ENCODE measurements at regions not wholly inside any gene's neighbourhood (a gene's known extent, or its start where the extent isn't known, plus 50 kb on each side); places are given as distances from the start of the nearest gene placed in this dataset.
"Not testable (repeated sequence)": the region's sequence is repeated elsewhere in the genome, so short reads cannot be mapped to it uniquely, and the experiment has no call there.

- DNase-seq = peak; percentile 22
Observed at GRCh38 chr19:28169168-28169887, 1043.6 kb downstream of the UQCRFS1 start.

DNA sequence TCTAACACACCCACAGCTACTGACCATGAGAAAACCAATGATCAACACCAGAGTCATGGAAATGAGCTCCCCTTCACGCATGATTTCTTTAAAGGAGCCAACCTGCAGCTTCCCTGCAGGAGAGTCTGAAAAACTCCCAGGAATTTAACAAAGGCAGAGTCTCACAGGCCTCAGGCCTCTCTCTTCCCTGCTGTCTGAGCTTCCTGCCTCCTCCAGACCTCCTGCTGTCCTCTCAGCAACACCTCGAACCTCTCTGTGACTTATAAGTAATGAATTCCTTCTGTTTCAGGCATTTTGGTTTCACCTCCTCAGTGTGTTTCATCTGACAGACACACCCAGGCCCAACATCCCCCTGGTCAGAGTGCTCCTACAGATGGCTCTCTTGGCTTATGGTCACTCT lies 1044.4 kb downstream of the UQCRFS1 start:
- DNase-seq = no peak

- no peak for DNase-seq
Observed at GRCh38 chr19:28166025-28166424, 1046.9 kb downstream of the UQCRFS1 start.

GRCh38 chr19:28164214-28164613 lies 1048.7 kb downstream of the UQCRFS1 start:
- DNase-seq = no peak

GRCh38 chr19:28159065-28159464 lies 1053.9 kb downstream of the UQCRFS1 start:
- no peak for DNase-seq

DNA sequence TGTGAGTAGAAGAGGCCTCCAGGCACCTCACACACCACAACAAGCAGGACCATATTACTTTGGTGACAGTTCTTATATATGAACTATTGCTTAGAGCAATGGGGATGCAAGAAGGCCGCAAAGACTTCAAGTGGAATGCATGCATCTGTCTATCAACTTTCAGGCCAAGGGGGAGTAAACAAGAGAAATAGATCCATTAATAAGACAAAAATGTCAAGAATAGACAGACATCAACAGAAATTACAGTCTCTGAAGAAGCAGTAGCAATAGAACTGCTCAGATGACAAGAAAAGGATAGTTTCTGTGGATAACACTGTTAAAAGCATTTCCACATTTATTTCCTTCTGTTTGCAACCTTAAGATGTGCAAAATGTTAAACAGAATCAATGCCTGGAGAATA lies 1057.7 kb downstream of the UQCRFS1 start:
- DNase-seq = no peak

- no peak for DNase-seq
Observed at GRCh38 chr19:28154077-28154476, 1058.9 kb downstream of the UQCRFS1 start.

GRCh38 chr19:28153123-28153522 lies 1059.8 kb downstream of the UQCRFS1 start:
- DNase-seq = no peak

- DNase-seq = no peak
Observed at GRCh38 chr19:28152195-28152594, 1060.8 kb downstream of the UQCRFS1 start.

- DNase-seq = no peak
Observed at GRCh38 chr19:28150129-28150528, 1062.8 kb downstream of the UQCRFS1 start.

- DNase-seq = no peak
Observed at GRCh38 chr19:28148554-28148953, 1064.4 kb downstream of the UQCRFS1 start.

GRCh38 chr19:28142258-28142657 lies 1070.7 kb downstream of the UQCRFS1 start:
- no peak for DNase-seq

DNA sequence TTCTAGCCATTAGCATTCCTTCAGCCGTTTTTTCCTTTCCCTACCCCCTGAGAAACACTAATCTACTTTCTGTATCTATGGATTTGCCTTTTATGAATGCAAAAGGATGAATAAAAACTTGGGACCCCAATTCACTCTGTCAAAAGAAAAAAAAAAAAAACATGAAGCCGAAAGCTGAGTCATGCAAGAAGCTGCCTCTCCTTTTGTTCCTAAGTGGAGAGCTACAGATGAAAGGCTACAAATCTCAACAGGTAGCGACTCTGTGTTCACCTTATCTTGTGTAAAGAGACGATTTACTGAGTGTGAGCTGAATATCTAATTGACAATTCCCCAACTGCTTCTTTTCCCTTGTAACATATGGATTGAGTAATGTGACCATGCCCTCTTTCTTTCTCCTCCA lies 1072.8 kb downstream of the UQCRFS1 start:
- no peak for DNase-seq

- no peak for DNase-seq
Observed at GRCh38 chr19:28137772-28138171, 1075.2 kb downstream of the UQCRFS1 start.

GRCh38 chr19:28136796-28137195 lies 1076.2 kb downstream of the UQCRFS1 start:
- no peak for DNase-seq

DNA sequence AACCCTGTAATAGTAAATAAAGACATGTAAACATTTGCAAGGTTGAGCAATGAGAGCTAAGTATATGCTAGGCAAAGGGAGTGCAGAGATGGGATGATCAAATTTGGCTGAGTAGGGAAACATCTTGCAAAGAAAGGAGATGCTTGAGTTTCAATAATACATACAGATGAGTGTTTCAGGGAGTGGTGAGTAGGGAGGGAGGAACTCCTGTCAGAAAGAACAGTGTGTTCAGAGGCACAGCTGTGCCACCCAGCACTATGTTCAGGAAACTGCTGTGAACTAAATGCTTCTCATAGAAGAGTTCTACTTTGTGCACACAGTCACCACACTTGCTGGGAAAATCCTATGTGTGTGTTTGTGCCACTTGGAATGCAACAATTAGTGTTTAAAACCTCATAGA lies 1077.1 kb downstream of the UQCRFS1 start:
- DNase-seq = no peak

DNA sequence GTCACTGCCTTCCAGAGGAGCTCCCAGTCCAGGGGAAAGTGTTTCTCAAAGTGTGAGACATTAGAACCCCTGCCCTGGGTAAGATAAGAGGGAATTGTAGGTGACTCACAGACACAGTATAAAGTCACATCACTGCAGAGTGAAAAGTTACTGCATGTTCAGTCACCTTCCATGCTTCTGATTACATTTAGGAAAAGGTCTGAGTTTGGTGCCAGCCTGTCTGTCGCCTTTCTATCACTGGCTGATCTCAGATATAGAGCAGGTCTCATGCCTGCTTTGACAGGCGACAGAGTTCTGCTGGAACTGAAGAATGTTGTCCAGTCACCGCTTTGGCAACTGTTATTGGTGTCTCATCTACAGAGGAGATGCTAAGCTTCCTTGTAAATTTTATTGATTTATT lies 1078.6 kb downstream of the UQCRFS1 start:
- DNase-seq = no peak

GRCh38 chr19:28130881-28131280 lies 1082.1 kb downstream of the UQCRFS1 start:
- DNase-seq = not testable (repeated sequence)

DNA sequence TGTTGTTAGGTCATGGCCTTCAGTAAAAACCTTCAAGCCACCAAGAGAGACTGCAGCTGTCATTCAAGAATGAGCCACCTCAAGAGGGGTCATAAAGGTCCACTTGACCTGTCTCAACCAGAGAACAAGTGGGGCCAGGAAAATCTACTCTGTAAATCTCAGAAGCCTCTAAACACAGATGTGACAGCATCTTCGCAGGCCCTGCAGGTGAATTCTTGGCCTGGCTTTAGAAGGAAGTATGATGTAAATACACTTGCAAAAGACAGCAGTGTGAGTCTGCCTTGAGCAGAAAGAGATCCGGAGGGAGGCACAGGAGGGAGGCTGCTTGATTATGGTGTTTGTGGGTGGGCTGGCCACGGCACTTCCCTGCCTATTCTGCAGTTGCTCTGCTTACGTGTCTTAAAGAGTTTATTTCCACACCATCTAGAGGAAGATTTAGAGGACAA lies 1082.9 kb downstream of the UQCRFS1 start:
- DNase-seq = no peak

DNA sequence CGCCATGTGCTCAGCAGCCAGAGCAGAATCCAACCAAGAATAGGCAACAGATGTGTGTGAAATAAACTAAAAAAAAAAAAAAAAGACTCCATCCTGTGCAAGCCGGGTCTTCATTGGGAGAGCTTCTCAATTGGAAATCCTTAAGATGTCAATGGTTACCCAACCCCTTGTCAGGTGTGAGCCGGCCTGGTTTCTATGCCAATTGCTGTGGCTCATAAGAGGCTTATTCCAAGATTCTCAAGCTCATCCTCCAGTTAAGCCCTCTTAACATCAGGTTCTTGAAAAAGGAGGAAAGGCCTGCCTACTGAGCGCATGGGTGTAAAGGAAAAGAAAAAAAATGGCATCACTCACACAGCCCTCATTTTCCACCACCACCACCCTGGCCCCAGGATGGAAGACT lies 1084.6 kb downstream of the UQCRFS1 start:
- DNase-seq = no peak

DNA sequence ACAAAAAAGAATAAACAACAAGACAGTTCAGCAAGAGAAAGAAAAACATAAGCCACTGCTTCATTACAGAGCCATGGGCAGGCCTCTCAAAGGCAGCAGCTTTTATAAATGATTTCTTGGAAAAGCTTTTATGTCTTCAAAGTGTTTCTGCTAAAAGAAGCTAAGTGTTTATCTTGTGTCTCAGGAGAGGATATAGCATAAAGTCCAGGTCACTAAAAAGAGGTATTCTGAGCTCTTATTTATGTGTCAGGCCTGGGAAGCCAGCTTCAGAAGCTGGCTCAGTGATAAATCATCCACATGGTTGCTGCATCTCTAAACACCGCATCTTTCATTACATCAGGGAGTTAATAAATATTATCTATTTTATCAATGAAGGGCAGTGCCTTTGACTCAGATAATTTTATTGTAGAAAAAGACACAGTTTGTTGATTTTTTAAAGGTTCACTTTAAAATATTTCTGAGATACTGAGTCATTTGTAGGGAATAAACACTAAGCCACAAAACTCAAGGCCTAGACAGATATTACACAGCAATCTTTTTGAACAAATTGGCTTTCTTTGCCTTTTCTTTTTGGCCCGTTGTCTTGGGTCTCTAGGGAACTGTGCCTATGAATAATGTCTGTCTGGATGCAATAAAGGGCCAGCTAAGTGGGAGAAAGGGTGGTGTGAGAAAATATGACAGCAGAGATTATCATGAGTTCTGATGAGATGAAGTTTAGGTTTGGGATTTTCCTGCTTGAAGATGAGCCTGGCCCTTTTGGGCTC lies 1086.6 kb downstream of the UQCRFS1 start:
- no peak for DNase-seq

GRCh38 chr19:28122734-28123133 lies 1090.2 kb downstream of the UQCRFS1 start:
- no peak for DNase-seq

DNA sequence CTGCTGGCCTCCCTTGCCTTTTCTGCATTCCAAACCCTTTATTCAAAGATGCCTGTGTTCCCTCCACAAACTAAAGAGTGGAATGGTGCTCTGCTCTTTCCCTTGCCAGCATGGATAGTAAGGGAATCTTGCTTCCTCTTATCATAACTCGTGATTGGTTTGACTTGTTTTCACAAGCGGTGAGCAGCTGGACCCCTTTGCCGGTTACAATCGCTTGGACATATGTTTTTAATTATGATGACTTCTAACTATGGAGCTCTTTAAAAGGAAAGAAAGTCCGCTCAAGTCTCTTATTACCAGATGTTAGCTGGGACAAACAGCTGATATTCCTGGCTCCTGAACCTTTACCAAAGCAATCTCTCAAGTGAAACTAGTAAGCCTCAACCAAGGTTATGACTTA lies 1094.7 kb downstream of the UQCRFS1 start:
- DNase-seq = no peak

- no peak for DNase-seq
Observed at GRCh38 chr19:28117143-28117542, 1095.8 kb downstream of the UQCRFS1 start.

Measured in NCI-H1092 treated with DMSO at 0.1 percent for 48 hours (cell line).